H1 (cell line): ENCODE measurements at regions not wholly inside any gene's neighbourhood (a gene's known extent, or its start where the extent isn't known, plus 50 kb on each side); places are given as distances from the start of the nearest gene placed in this dataset.

Source experiments
- CTCF ChIA-PET: fragments of 300-600 bp; sonication (Branson Sonifier 250); formaldehyde crosslinking; loops from one replicate; lab custom pipeline; 2021; ENCODE audit not compliant: partially characterized antibody; lab: Charles Lee
- POLR2A ChIA-PET: fragments of 300-600 bp; sonication (Branson Sonifier 250); formaldehyde crosslinking; loops from one replicate; lab custom pipeline; 2021; ENCODE audit warnings: inconsistent platforms; ENCODE audit not compliant: partially characterized antibody; lab: Charles Lee
- DNase-seq, 2 experiments: peaks; one replicate each; pipeline versions ENCODE4 v3.0.0 to v3.0.0-alpha.2; 2010 to 2022; ENCODE audit warnings: low spot score in 2 of 2, low read depth in 1 of 2, mixed read lengths in 1 of 2
- FAIRE-seq: peaks from 2 replicates; lab custom pipeline; 2011; peaks lifted over from hg19 to GRCh38; lab: Jason Lieb, UNC
- H2AFZ ChIP-seq: 2 replicates; pipeline ENCODE4 v1.8.1; 2012; ENCODE audit warnings: low read length, inconsistent platforms
- H2AK5ac ChIP-seq: 2 replicates; pipeline ENCODE4 v1.6.1; 2013; ENCODE audit warnings: low read depth, low read length
- H2BK120ac ChIP-seq: replicated peaks from 2 replicates; pipeline ENCODE3; 2013; ENCODE audit warnings: low read depth, low read length, inconsistent platforms
- H2BK12ac ChIP-seq: 2 replicates; pipeline ENCODE4 v1.6.1; 2013; ENCODE audit warnings: low read depth, low read length
- H2BK15ac ChIP-seq: 2 replicates; pipeline ENCODE4 v1.6.1; 2013; ENCODE audit warnings: low read length
- H2BK20ac ChIP-seq: 2 replicates; pipeline ENCODE4 v1.6.1; 2013; ENCODE audit warnings: low read length
- H2BK5ac ChIP-seq: 2 replicates; pipeline ENCODE4 v1.6.1; 2013; ENCODE audit warnings: low read depth, low read length
- H3K14ac ChIP-seq: 2 replicates; pipeline ENCODE4 v1.6.1; 2013; ENCODE audit warnings: inconsistent platforms; ENCODE audit not compliant: insufficient read length
- H3K18ac ChIP-seq: 2 replicates; pipeline ENCODE4 v1.6.1; 2013; ENCODE audit warnings: low read length; ENCODE audit errors: extremely low read depth
- H3K23ac ChIP-seq: 2 replicates; pipeline ENCODE4 v1.6.1; 2013; ENCODE audit warnings: inconsistent platforms; ENCODE audit not compliant: insufficient read length
- H3K23me2 ChIP-seq: 2 replicates; pipeline ENCODE4 v1.6.1; 2013; ENCODE audit warnings: low read depth, low read length
- H3K27ac ChIP-seq: 2 replicates; pipeline ENCODE4 v1.6.1; 2011; ENCODE audit warnings: low read depth, low read length, inconsistent platforms
- H3K27me3 ChIP-seq, 4 experiments: replicated peaks in 1 of 4; 1 replicate in 1 of 4; 2 replicates in 3 of 4; pipeline versions ENCODE4 v1.6.1 to v1.8.1; 2011 to 2013; ENCODE audit warnings: low read length in 3 of 4, mild to moderate bottlenecking in 3 of 4, inconsistent platforms in 2 of 4, mixed read lengths in 2 of 4, moderate library complexity in 1 of 4; ENCODE audit not compliant: control insufficient read depth in 3 of 4, insufficient read depth in 3 of 4; ENCODE audit errors: extremely low read depth in 1 of 4
- H3K36me3 ChIP-seq, 4 experiments: 2 replicates each; pipeline versions ENCODE4 v1.6.1 to v1.8.1; 2011 to 2013; ENCODE audit warnings: mild to moderate bottlenecking in 4 of 4, low read length in 3 of 4, moderate library complexity in 2 of 4, control low read depth in 1 of 4, inconsistent platforms in 1 of 4; ENCODE audit not compliant: insufficient read depth in 4 of 4, control insufficient read depth in 2 of 4
- H3K4ac ChIP-seq: replicated peaks from 2 replicates; pipeline ENCODE3; 2013; ENCODE audit warnings: low read length, low read depth, mixed read lengths, inconsistent platforms; ENCODE audit not compliant: insufficient read length
- H3K4me1 ChIP-seq, 4 experiments: replicated peaks in 1 of 4; 1 replicate in 1 of 4; 2 replicates in 3 of 4; pipeline versions ENCODE4 v1.6.1 to v1.8.1; 2011 to 2013; ENCODE audit warnings: low read length in 3 of 4, inconsistent platforms in 2 of 4, mixed read lengths in 1 of 4; ENCODE audit not compliant: insufficient read depth in 4 of 4, control insufficient read depth in 3 of 4
- H3K4me2 ChIP-seq, 2 experiments: 2 replicates each; pipeline versions ENCODE4 v1.6.1 to v1.8.1; 2011 to 2013; ENCODE audit warnings: low read depth in 2 of 2, low read length in 2 of 2, control low read depth in 1 of 2, inconsistent platforms in 1 of 2, mild to moderate bottlenecking in 1 of 2; ENCODE audit not compliant: insufficient read depth in 1 of 2
- H3K4me3 ChIP-seq, 4 experiments: fragments of 200-600, 300-600 bp in 1 of 4; sonication (generic), shearing (Covaris generic), sonication (Bioruptor Twin) in 1 of 4; 2 replicates each; pipeline versions ENCODE4 v1.5.1 to v1.8.1; 2011 to 2016; ENCODE audit warnings: low read length in 4 of 4, low read depth in 3 of 4, control low read depth in 2 of 4, inconsistent platforms in 2 of 4, mild to moderate bottlenecking in 2 of 4, mixed read lengths in 1 of 4, moderate library complexity in 1 of 4; ENCODE audit not compliant: insufficient read depth in 2 of 4; ENCODE audit errors: extremely low read depth in 1 of 4
- H3K56ac ChIP-seq: replicated peaks from 2 replicates; pipeline ENCODE3; 2013; ENCODE audit warnings: low read depth, mild to moderate bottlenecking, mixed read lengths, low read length, inconsistent platforms; ENCODE audit not compliant: insufficient read length
- H3K79me1 ChIP-seq: 2 replicates; pipeline ENCODE4 v1.6.1; 2013; ENCODE audit warnings: low read depth, low read length, control low read depth
- H3K79me2 ChIP-seq, 2 experiments: 2 replicates each; pipeline versions ENCODE4 v1.6.1 to v1.8.1; 2012 to 2013; ENCODE audit warnings: low read length in 2 of 2, mild to moderate bottlenecking in 2 of 2, inconsistent platforms in 1 of 2; ENCODE audit not compliant: insufficient read depth in 2 of 2, control insufficient read depth in 1 of 2
- H3K9ac ChIP-seq, 4 experiments: replicated peaks in 1 of 4; 1 replicate in 1 of 4; 2 replicates in 3 of 4; pipeline versions ENCODE4 v1.6.1 to v1.8.1; 2011 to 2013; ENCODE audit warnings: low read depth in 3 of 4, low read length in 3 of 4, control low read depth in 2 of 4, mild to moderate bottlenecking in 2 of 4, moderate library complexity in 2 of 4, inconsistent platforms in 1 of 4; ENCODE audit errors: extremely low read depth in 1 of 4
- H3K9me3 ChIP-seq, 2 experiments: 2 replicates each; pipeline versions ENCODE4 v1.6.1 to v1.8.1; 2012 to 2013; ENCODE audit warnings: mild to moderate bottlenecking in 2 of 2, moderate library complexity in 2 of 2, control low read depth in 1 of 2, inconsistent platforms in 1 of 2, low read depth in 1 of 2, low read length in 1 of 2, mixed read lengths in 1 of 2; ENCODE audit not compliant: insufficient read depth in 2 of 2
- H4K20me1 ChIP-seq, 2 experiments: replicated peaks in 1 of 2; 2 replicates each; pipeline versions ENCODE3 to v1.8.1; 2011 to 2013; ENCODE audit warnings: inconsistent platforms in 2 of 2, low read length in 2 of 2, mild to moderate bottlenecking in 1 of 2; ENCODE audit not compliant: insufficient read depth in 2 of 2, control insufficient read depth in 1 of 2
- H4K5ac ChIP-seq: 2 replicates; pipeline ENCODE4 v1.6.1; 2013; ENCODE audit warnings: low read length, low read depth, mixed read lengths, inconsistent platforms; ENCODE audit not compliant: insufficient read length
- H4K8ac ChIP-seq: 2 replicates; pipeline ENCODE4 v1.8.0; 2013; ENCODE audit warnings: mild to moderate bottlenecking, moderate library complexity, low read length, inconsistent platforms; ENCODE audit not compliant: insufficient read depth; ENCODE audit errors: extremely low read depth
- H4K91ac ChIP-seq: replicated peaks from 2 replicates; pipeline ENCODE3; 2013; ENCODE audit warnings: low read length, mixed read lengths, inconsistent platforms; ENCODE audit not compliant: insufficient read length
- ASH2L ChIP-seq: fragments of 200-600, 300-600 bp; sonication (generic); IDR thresholded peaks from one replicate; pipeline ENCODE4 v1.7.1; 2017; ENCODE audit warnings: low read length
- CTCF ChIP-seq, 3 experiments: IDR thresholded peaks; 1 replicate in 2 of 3; 2 replicates in 1 of 3; pipeline versions ENCODE4 v1.5.1 to v1.6.1; 2011; ENCODE audit warnings: low read length in 3 of 3, mild to moderate bottlenecking in 3 of 3, inconsistent platforms in 2 of 3, low read depth in 1 of 3, moderate library complexity in 1 of 3; ENCODE audit not compliant: insufficient read depth in 1 of 3; ENCODE audit errors: control extremely low read depth in 1 of 3
- NANOG ChIP-seq: IDR thresholded peaks from 2 replicates; pipeline ENCODE4 v1.6.1; 2011; ENCODE audit warnings: low read length, low read depth, mild to moderate bottlenecking, inconsistent platforms; ENCODE audit not compliant: insufficient read depth, poor library complexity, severe bottlenecking
- NRF1 ChIP-seq: IDR thresholded peaks from 2 replicates; pipeline ENCODE4 v1.6.1; 2011; ENCODE audit warnings: mild to moderate bottlenecking, low read depth, low read length, improper control_type of control experiment
- SP4 ChIP-seq: IDR thresholded peaks from 2 replicates; pipeline ENCODE4 v1.6.1; 2012; ENCODE audit warnings: low read length, inconsistent platforms
- SRF ChIP-seq: IDR thresholded peaks from 2 replicates; pipeline ENCODE4 v1.6.1; 2011; ENCODE audit warnings: mild to moderate bottlenecking, low read depth, low read length, moderate library complexity
- TAF1 ChIP-seq: IDR thresholded peaks from 2 replicates; pipeline ENCODE4 v1.6.1; 2011; ENCODE audit warnings: mild to moderate bottlenecking, low read depth, low read length
- ZNF274 ChIP-seq: IDR thresholded peaks from 2 replicates; pipeline ENCODE4 v1.7.0; 2012; ENCODE audit warnings: low read length, borderline replicate concordance; ENCODE audit errors: extremely low read depth
- WGBS, 2 experiments: shearing (Covaris generic) in 1 of 2; methylation state at CpG; one replicate each; pipeline versions ENCODE4 v1.1.6 to v1.1.7; 2013 to 2015; ENCODE audit warnings: low lambda C conversion rate in 2 of 2, mixed read lengths in 2 of 2, inconsistent platforms in 1 of 2, low coverage in 1 of 2, missing lambda C conversion rate in 1 of 2; ENCODE audit not compliant: insufficient replicate concordance in 2 of 2, insufficient coverage in 1 of 2, insufficient read length in 1 of 2; ENCODE audit errors: extremely low coverage in 1 of 2, missing lambda C conversion rate in 1 of 2; 5-methylcytosine and 5-hydroxymethylcytosine counted together
- TF ChIP-seq, protein P1 (sequence below): IDR thresholded peaks from 2 replicates; pipeline ENCODE4 v1.6.1; 2012; ENCODE audit warnings: low read length, inconsistent platforms

DNA sequence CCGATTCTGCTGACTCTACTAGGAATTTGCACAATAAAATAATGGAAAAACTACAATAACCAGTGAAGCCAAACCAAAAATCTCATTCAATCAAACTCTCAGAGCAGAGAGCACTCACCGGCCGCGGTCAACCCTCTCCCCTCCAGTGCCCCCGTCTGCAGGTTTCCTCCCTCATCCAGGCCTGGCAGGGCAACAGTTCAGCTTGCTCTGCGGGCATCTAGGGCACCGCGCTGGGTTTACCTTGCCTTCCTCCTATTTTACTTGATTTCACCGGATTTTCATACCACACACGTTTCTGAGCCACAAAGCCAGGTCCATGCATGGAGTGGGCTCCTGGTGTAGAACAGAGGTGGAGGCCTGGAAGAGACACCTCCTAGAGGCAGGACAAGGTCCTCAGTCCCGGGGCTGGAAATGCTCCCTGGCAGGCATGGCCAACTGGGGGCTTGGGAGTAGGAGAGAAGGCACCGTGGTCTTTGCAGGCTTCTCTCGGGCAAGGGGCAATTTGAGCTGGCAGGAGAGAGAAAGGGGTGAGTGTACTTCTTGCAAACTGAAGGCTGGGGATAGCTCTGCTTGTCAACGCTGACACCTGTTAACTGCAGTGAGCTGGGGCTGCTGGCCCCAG lies 938.4 kb downstream of the BRD1 start:
- Histone ChIP-seq H3K14ac (no peak overlapping the region), H3K79me1 (no peaks in the 10 kb centered on the region), H3K79me2 (no peaks in the 10 kb centered on the region), H3K4me3 (no peak overlapping the region), H3K36me3 (no peaks in the 10 kb centered on the region), H3K4me1 (peaks cover 0 to 4% (median 0%) of the 10 kb centered on the region in 4 experiments; a peak in 1 of 7 replicates), H2BK15ac (no peak overlapping the region), H2AFZ (no peak overlapping the region), H3K4ac (no peak overlapping the region), H3K23ac (no peak overlapping the region), H3K18ac (no peak overlapping the region), H2AK5ac (no peak overlapping the region), H4K5ac (no peak overlapping the region), H2BK12ac (0 out of 2 replicates have a peak overlapping the region, but pooled peaks have one; percentile 27), H3K9ac (no peak overlapping the region), H3K23me2 (peaks cover 13% of the 10 kb centered on the region; the same call in 1 of the 2 replicates), H4K20me1 (peaks cover 0 to 8% of the 10 kb centered on the region in 2 experiments), H3K9me3 (peaks cover 0 to 3% of the 10 kb centered on the region in 2 experiments; a peak in 1 of 4 replicates), H2BK120ac (no peak overlapping the region), H2BK20ac (no peak overlapping the region), H3K27me3 (peaks cover 0 to 4% (median 2%) of the 10 kb centered on the region in 4 experiments; a peak in 3 of 7 replicates), H2BK5ac (no peak overlapping the region), H3K27ac (no peak overlapping the region), H4K91ac (no peak overlapping the region), H4K8ac (no peak overlapping the region), H3K56ac (no peak overlapping the region), H3K4me2 (no peak overlapping the region)
- CTCF ChIA-PET, result interaction anchor here (0.9 kb wide), 1 partner anchor 84 kb away, joined by 3 read pairs; no protein-coding TSS in a partner anchor
- POLR2A ChIA-PET, result no interaction called here
- no peak for DNase-seq
- FAIRE-seq, result no peak
- 95% methylated on average over 14 of the region's 14 CpGs; no CpG with 5 or more reads in 1 of the 2 experiments for WGBS, 2 experiments
- TF ChIP-seq ASH2L (no peak), TAF1 (no peak), SRF (no peak), CTCF (IDR thresholded peaks at IDR 0.05; ENCODE audit: control extremely low read depth in 1 of 3, insufficient read depth in 1 of 3, low read depth in 1 of 3, low read length in 3 of 3) (no peak), SP4 (no peak), NRF1 (no peak), ZNF274 (no peak), NANOG (no peak)
- TF ChIP-seq, protein P1, sequence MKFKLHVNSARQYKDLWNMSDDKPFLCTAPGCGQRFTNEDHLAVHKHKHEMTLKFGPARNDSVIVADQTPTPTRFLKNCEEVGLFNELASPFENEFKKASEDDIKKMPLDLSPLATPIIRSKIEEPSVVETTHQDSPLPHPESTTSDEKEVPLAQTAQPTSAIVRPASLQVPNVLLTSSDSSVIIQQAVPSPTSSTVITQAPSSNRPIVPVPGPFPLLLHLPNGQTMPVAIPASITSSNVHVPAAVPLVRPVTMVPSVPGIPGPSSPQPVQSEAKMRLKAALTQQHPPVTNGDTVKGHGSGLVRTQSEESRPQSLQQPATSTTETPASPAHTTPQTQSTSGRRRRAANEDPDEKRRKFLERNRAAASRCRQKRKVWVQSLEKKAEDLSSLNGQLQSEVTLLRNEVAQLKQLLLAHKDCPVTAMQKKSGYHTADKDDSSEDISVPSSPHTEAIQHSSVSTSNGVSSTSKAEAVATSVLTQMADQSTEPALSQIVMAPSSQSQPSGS, result no peak
